Ascending aorta (tissue), 2 donors: ENCODE measurements at regions not wholly inside any gene's neighbourhood (a gene's known extent, or its start where the extent isn't known, plus 50 kb on each side); places are given as distances from the start of the nearest gene placed in this dataset.
"Not testable (repeated sequence)": the region's sequence is repeated elsewhere in the genome, so short reads cannot be mapped to it uniquely, and the experiment has no call there.

Experiments
- DNase-seq, 2 donors: peaks; one replicate each; pipeline ENCODE4 v3.0.0-alpha.2; 2019; ENCODE audit warnings: low spot score in 2 of 2
- H3K27ac ChIP-seq, 2 donors: fragments of 200-600 bp; sonication (generic); one replicate each; pipeline ENCODE4 v1.5.1; 2016 to 2017; ENCODE audit warnings: mild to moderate bottlenecking in 1 of 2
- H3K27me3 ChIP-seq: fragments of 200-600 bp; sonication (generic); one replicate; pipeline ENCODE4 v1.5.1; 2017
- H3K36me3 ChIP-seq, 2 donors: fragments of 200-600 bp; sonication (generic); one replicate each; pipeline ENCODE4 v1.5.1; 2016
- H3K4me1 ChIP-seq, 2 donors: fragments of 200-600 bp; sonication (generic); one replicate each; pipeline ENCODE4 v1.5.1; 2016 to 2017; ENCODE audit warnings: mild to moderate bottlenecking in 1 of 2
- H3K4me3 ChIP-seq, 2 donors: fragments of 200-600 bp; sonication (generic); one replicate each; pipeline ENCODE4 v1.5.1; 2016 to 2017; ENCODE audit warnings: mild to moderate bottlenecking in 1 of 2
- H3K9me3 ChIP-seq, 2 donors: fragments of 200-600 bp; sonication (generic); one replicate each; pipeline ENCODE4 v1.5.1; 2016
- CTCF ChIP-seq, 3 experiments: fragments of 200-600 bp in 2 of 3; fragments of 450-650 bp in 1 of 3; sonication (generic) in 2 of 3; IDR thresholded peaks; one replicate each; pipeline ENCODE4 v1.5.1; 2016 to 2019; ENCODE audit warnings: antibody characterized with exemption in 3 of 3, mild to moderate bottlenecking in 1 of 3, moderate library complexity in 1 of 3
- intact Hi-C: fragments of 100-400 bp; cut with DNase I; formaldehyde crosslinking; loops from one replicate; pipeline ENCODE4 v1.15.1; 2023

- Histone ChIP-seq H3K27ac (no peak overlapping the region), H3K9me3 (no peaks in the 10 kb centered on the region), H3K4me3 (no peak overlapping the region), H3K36me3 (no peaks in the 10 kb centered on the region), H3K27me3 (no peaks in the 10 kb centered on the region), H3K4me1 (no peaks in the 10 kb centered on the region)
- DNase-seq, result no peak
- intact Hi-C loops, result no loop called here
- no peak for TF ChIP-seq CTCF (IDR thresholded peaks at IDR 0.05)
Measured at GRCh38 chr5:6076341-6077239, 301.8 kb downstream of the MED10 start.

GRCh38 chr5:6072488-6072887 is 305.9 kb downstream of the MED10 start:
- H3K4me3 ChIP-seq, H3K27me3 ChIP-seq, H3K27ac ChIP-seq, DNase-seq, intact Hi-C loops, H3K36me3 ChIP-seq, H3K9me3 ChIP-seq, H3K4me1 ChIP-seq: not testable (repeated sequence)

GRCh38 chr5:6069496-6070185 is 308.7 kb downstream of the MED10 start:
- H3K4me1 ChIP-seq, result peaks cover 0 to 3% of the 10 kb centered on the region in 2 donors
- H3K36me3 ChIP-seq, result no peaks in the 10 kb centered on the region
- no peaks in the 10 kb centered on the region for H3K9me3 ChIP-seq
- no peak for DNase-seq
- H3K27ac ChIP-seq, result no peak overlapping the region
- H3K4me3 ChIP-seq, result no peak overlapping the region
- H3K27me3 ChIP-seq, result no peaks in the 10 kb centered on the region
- no peak for TF ChIP-seq CTCF (IDR thresholded peaks at IDR 0.05)
- intact Hi-C loops, result no loop called here

- Histone ChIP-seq H3K27ac (no peak overlapping the region), H3K9me3 (no peaks in the 10 kb centered on the region), H3K27me3 (no peaks in the 10 kb centered on the region), H3K4me1 (peaks cover 0 to 3% of the 10 kb centered on the region in 2 donors), H3K36me3 (no peaks in the 10 kb centered on the region), H3K4me3 (no peak overlapping the region)
- DNase-seq, result no peak
- intact Hi-C loops, result no loop called here
- TF ChIP-seq CTCF (IDR thresholded peaks at IDR 0.05), result no peak
Measured at GRCh38 chr5:6066016-6066415, 312.3 kb downstream of the MED10 start.

GRCh38 chr5:6059137-6059800 is 319.1 kb downstream of the MED10 start:
- no peaks in the 10 kb centered on the region for H3K36me3 ChIP-seq
- no peaks in the 10 kb centered on the region for H3K9me3 ChIP-seq
- intact Hi-C loops, result no loop called here
- H3K27ac ChIP-seq, result no peak overlapping the region
- no peak for TF ChIP-seq CTCF (IDR thresholded peaks at IDR 0.05)
- no peaks in the 10 kb centered on the region for H3K27me3 ChIP-seq
- no peaks in the 10 kb centered on the region for H3K4me1 ChIP-seq
- DNase-seq, result no peak
- H3K4me3 ChIP-seq, result no peak overlapping the region
